Astrocyte (in vitro differentiated cells and primary cell): ENCODE measurements at regions not wholly inside any gene's neighbourhood (a gene's known extent, or its start where the extent isn't known, plus 50 kb on each side); places are given as distances from the start of the nearest gene placed in this dataset.

ENCODE experiments used
- DNase-seq: peaks from one replicate; pipeline ENCODE4 v3.0.0-alpha.2; 2010; ENCODE audit warnings: low read depth
- FAIRE-seq: peaks from 2 replicates; lab custom pipeline; 2011; peaks lifted over from hg19 to GRCh38; lab: Jason Lieb, UNC
- H2AFZ ChIP-seq: 2 replicates; pipeline ENCODE4 v1.6.0; 2012; ENCODE audit warnings: low read depth, low read length, inconsistent platforms
- H3K27ac ChIP-seq: 2 replicates; pipeline ENCODE4 v1.5.1; 2011; ENCODE audit warnings: low read depth, low read length, inconsistent platforms
- H3K27me3 ChIP-seq: 2 replicates; pipeline ENCODE4 v1.6.0; 2011; ENCODE audit warnings: low read length, inconsistent platforms; ENCODE audit not compliant: insufficient read depth
- H3K36me3 ChIP-seq: 2 replicates; pipeline ENCODE4 v1.5.1; 2011; ENCODE audit warnings: low read length, inconsistent platforms; ENCODE audit not compliant: insufficient read depth
- H3K4me1 ChIP-seq: 2 replicates; pipeline ENCODE4 v1.5.1; 2011; ENCODE audit warnings: low read length, inconsistent platforms; ENCODE audit not compliant: insufficient read depth
- H3K4me2 ChIP-seq: 2 replicates; pipeline ENCODE4 v1.6.0; 2012; ENCODE audit warnings: low read length, inconsistent platforms
- H3K4me3 ChIP-seq: 2 replicates; pipeline ENCODE4 v1.5.1; 2011; ENCODE audit warnings: low read depth, mild to moderate bottlenecking, low read length, inconsistent platforms; ENCODE audit not compliant: insufficient read depth
- H3K79me2 ChIP-seq: 2 replicates; pipeline ENCODE4 v1.6.0; 2012; ENCODE audit warnings: mild to moderate bottlenecking, low read length, inconsistent platforms; ENCODE audit not compliant: insufficient read depth
- H3K9ac ChIP-seq: 2 replicates; pipeline ENCODE4 v1.6.0; 2012; ENCODE audit warnings: mild to moderate bottlenecking, low read length, inconsistent platforms
- H3K9me3 ChIP-seq: 2 replicates; pipeline ENCODE4 v1.5.1; 2012; ENCODE audit warnings: low read depth, mild to moderate bottlenecking, low read length, inconsistent platforms; ENCODE audit not compliant: insufficient read depth
- H4K20me1 ChIP-seq: 2 replicates; pipeline ENCODE4 v1.6.0; 2012; ENCODE audit warnings: low read length, inconsistent platforms; ENCODE audit not compliant: insufficient read depth
- H3K27ac Mint-ChIP-seq: one replicate; pipeline ENCODE4 v1.8.0; 2021; ENCODE audit warnings: mild to moderate bottlenecking, mixed read lengths; ENCODE audit not compliant: unreplicated experiment
- H3K27me3 Mint-ChIP-seq: one replicate; pipeline ENCODE4 v1.8.0; 2021; ENCODE audit warnings: low read depth, mixed read lengths; ENCODE audit not compliant: unreplicated experiment
- H3K36me3 Mint-ChIP-seq: one replicate; pipeline ENCODE4 v1.8.0; 2021; ENCODE audit warnings: low read depth, mixed read lengths; ENCODE audit not compliant: unreplicated experiment
- H3K4me1 Mint-ChIP-seq: one replicate; pipeline ENCODE4 v1.8.0; 2021; ENCODE audit warnings: low read depth, mixed read lengths; ENCODE audit not compliant: unreplicated experiment
- H3K4me3 Mint-ChIP-seq: one replicate; pipeline ENCODE4 v1.8.0; 2021; ENCODE audit warnings: mild to moderate bottlenecking, moderate library complexity, mixed read lengths; ENCODE audit not compliant: unreplicated experiment
- H3K9me3 Mint-ChIP-seq: one replicate; pipeline ENCODE4 v1.8.0; 2021; ENCODE audit warnings: mild to moderate bottlenecking, mixed read lengths; ENCODE audit not compliant: unreplicated experiment
- EZH2 ChIP-seq: IDR thresholded peaks from 2 replicates; pipeline ENCODE4 v1.6.1; 2012; ENCODE audit warnings: mild to moderate bottlenecking, low read length, inconsistent platforms; ENCODE audit not compliant: insufficient read depth
- TF ChIP-seq, protein P1 (sequence below): IDR thresholded peaks from 2 replicates; pipeline ENCODE4 v1.5.1; 2011; ENCODE audit warnings: low read depth, mild to moderate bottlenecking, inconsistent platforms, low read length, moderate library complexity; ENCODE audit not compliant: insufficient read depth

DNA sequence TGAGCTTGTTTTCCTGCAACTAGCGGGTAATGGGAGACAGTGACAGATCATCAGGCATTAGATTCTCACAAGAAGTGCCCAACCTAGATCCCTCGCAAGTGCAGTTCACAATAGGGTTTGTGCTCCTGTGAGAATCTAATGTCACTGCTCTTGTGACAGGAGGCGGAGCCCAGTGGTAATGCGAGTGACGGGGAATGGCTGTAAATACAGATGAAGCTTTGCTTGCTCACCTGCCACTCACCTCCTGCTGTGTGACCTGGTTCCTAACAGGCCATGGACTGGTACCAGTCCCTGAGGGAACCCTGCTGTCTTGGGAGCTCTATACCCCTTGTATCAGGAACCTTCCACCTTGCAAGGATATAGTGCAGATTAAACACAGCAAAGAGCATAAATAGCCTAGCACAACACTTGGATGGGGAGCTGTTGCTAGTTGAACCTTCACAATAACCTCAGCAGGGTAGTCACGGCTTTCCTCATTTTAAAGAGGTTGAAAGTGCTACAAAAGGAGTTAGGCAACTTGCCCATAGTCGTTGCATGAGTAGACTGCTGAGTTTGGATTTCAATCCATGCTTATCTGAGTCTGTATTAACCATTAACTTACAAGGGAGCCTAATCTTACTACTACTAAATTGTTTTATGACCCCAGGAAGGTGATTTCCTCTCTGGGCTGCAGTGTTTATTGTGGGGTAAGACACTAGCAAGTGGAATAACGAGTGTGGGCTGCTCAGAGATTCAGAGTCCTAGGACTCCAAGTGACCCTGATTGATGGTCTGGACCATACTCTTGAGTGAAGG is 156.6 kb upstream of the ZFHX3 start:
- Histone ChIP-seq H3K9ac (no peak overlapping the region), H3K9me3 (no peaks in the 10 kb centered on the region), H3K27me3 (no peaks in the 10 kb centered on the region), H4K20me1 (no peaks in the 10 kb centered on the region), H3K79me2 (no peaks in the 10 kb centered on the region), H3K4me1 (peaks cover 4% of the 10 kb centered on the region), H3K4me2 (no peak overlapping the region), H3K27ac (no peak overlapping the region), H3K4me3 (no peak overlapping the region), H3K36me3 (no peaks in the 10 kb centered on the region), H2AFZ (no peak overlapping the region)
- peaks cover 5% of the 10 kb centered on the region for H3K27me3 Mint-ChIP-seq
- H3K4me1 Mint-ChIP-seq, result peaks cover 13% of the 10 kb centered on the region
- FAIRE-seq (no peak), DNase-seq (no peak)
- no peaks in the 10 kb centered on the region for H3K36me3 Mint-ChIP-seq
- H3K27ac Mint-ChIP-seq, result no peak overlapping the region
- no peak overlapping the region for H3K4me3 Mint-ChIP-seq
- TF ChIP-seq, protein P1, sequence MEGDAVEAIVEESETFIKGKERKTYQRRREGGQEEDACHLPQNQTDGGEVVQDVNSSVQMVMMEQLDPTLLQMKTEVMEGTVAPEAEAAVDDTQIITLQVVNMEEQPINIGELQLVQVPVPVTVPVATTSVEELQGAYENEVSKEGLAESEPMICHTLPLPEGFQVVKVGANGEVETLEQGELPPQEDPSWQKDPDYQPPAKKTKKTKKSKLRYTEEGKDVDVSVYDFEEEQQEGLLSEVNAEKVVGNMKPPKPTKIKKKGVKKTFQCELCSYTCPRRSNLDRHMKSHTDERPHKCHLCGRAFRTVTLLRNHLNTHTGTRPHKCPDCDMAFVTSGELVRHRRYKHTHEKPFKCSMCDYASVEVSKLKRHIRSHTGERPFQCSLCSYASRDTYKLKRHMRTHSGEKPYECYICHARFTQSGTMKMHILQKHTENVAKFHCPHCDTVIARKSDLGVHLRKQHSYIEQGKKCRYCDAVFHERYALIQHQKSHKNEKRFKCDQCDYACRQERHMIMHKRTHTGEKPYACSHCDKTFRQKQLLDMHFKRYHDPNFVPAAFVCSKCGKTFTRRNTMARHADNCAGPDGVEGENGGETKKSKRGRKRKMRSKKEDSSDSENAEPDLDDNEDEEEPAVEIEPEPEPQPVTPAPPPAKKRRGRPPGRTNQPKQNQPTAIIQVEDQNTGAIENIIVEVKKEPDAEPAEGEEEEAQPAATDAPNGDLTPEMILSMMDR, result no peak
- no peak for TF ChIP-seq EZH2
- peaks cover 6% of the 10 kb centered on the region for H3K9me3 Mint-ChIP-seq

DNA sequence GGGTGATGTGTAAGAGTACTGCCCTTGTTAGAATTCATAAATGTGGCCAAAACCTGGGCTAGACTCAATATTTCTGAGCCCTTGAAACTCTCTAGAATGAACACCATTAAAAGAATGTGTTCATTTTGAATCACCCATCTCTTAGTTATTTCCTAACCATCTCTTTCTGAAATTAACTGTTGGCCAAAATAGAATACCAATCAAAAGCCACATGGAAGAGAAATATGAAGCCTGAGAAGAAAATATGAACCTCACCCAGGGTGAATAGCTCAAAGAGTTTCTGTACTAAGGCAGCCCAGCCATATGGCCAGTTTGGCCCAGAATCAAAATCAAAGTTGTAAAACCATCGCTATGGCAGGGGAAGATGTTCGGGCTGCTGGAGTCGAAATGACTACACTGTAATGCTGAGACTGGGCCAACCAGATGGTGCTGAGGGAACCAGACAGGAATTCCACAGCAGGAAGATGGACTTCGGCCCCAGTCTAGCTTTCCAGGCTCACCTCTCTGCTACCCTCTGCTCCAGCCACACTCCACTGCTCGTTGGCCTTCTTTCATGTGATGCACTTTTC is 154.3 kb upstream of the ZFHX3 start:
- Histone ChIP-seq H3K79me2 (no peaks in the 10 kb centered on the region), H4K20me1 (no peaks in the 10 kb centered on the region), H3K27me3 (no peaks in the 10 kb centered on the region), H3K4me1 (peaks cover 4% of the 10 kb centered on the region), H3K27ac (peak overlapping the region; percentile 50), H3K4me3 (no peak overlapping the region), H3K4me2 (peak overlapping the region; percentile 60), H3K9me3 (no peaks in the 10 kb centered on the region), H3K9ac (no peak overlapping the region), H2AFZ (no peak overlapping the region), H3K36me3 (no peaks in the 10 kb centered on the region)
- TF ChIP-seq, protein P1, result no peak
- TF ChIP-seq EZH2, result no peak
- peak overlapping the region; percentile 19 for H3K27ac Mint-ChIP-seq
- peaks cover 13% of the 10 kb centered on the region for H3K4me1 Mint-ChIP-seq
- DNase-seq (peak; percentile 98), FAIRE-seq (peak; percentile 47)
- peaks cover 6% of the 10 kb centered on the region for H3K9me3 Mint-ChIP-seq
- peaks cover 10% of the 10 kb centered on the region for H3K27me3 Mint-ChIP-seq
- H3K36me3 Mint-ChIP-seq, result no peaks in the 10 kb centered on the region
- no peak overlapping the region for H3K4me3 Mint-ChIP-seq

DNA sequence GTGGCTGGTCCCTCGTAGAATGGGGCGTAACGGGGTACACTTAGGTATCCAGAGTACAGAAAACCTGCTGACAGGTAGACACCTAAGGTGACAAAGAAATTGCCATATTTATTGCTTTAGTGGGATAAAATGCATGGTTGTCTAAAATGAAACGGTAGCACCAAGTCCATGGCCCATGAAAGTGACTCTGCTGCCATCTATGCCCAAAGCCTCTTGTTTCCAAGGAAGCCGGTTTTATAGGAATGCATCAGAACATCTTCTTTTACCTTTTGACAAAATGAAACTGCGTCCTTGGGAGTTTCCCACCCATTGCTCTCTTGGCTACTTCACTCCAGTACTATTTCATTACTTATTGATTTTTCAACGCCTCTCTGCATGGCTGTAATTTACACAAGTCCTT is 151.3 kb upstream of the ZFHX3 start:
- Mint-ChIP-seq H3K27ac (no peak overlapping the region), H3K27me3 (peaks cover 13% of the 10 kb centered on the region), H3K4me1 (peaks cover 13% of the 10 kb centered on the region), H3K36me3 (no peaks in the 10 kb centered on the region), H3K9me3 (peaks cover 6% of the 10 kb centered on the region), H3K4me3 (no peak overlapping the region)
- Histone ChIP-seq H3K9ac (no peak overlapping the region), H3K4me2 (no peak overlapping the region), H2AFZ (no peak overlapping the region), H3K79me2 (no peaks in the 10 kb centered on the region), H4K20me1 (no peaks in the 10 kb centered on the region), H3K4me1 (peaks cover 4% of the 10 kb centered on the region), H3K4me3 (no peak overlapping the region), H3K27me3 (no peaks in the 10 kb centered on the region), H3K27ac (no peak overlapping the region), H3K9me3 (no peaks in the 10 kb centered on the region), H3K36me3 (no peaks in the 10 kb centered on the region)
- TF ChIP-seq, protein P1, result no peak
- TF ChIP-seq EZH2, result no peak
- DNase-seq, result no peak
- no peak for FAIRE-seq
